HepG2 (cell line): ENCODE measurements at regions not wholly inside any gene's neighbourhood (a gene's known extent, or its start where the extent isn't known, plus 50 kb on each side); places are given as distances from the start of the nearest gene placed in this dataset.
A peak's percentile ranks its signal among the peaks of the same experiment; 100 is the strongest.

Source experiments
- ATAC-seq: fragments of 200-7000 bp; cut with Tn5 transposase; 3 replicates; pipeline ENCODE4 v1.9.1; 2020; ENCODE audit warnings: mild to moderate bottlenecking, moderate library complexity
- BruUV-seq: library from RNA; stranded (reverse); fragments of 400-500 nt; replicated peaks from 2 replicates; lab custom pipeline; 2021; lab: Mats Ljungman, UMichigan
- CTCF ChIA-PET: fragments of 300-600 bp; formaldehyde crosslinking; extraction: SDS; loops from one replicate; lab custom pipeline; 2021; ENCODE audit warnings: low total read pairs, inconsistent platforms, low intra/inter-chr PET ratio; lab: Yijun Ruan, JAX
- POLR2A ChIA-PET: fragments of 350-600 bp; sonication (Branson Sonifier 250); formaldehyde crosslinking; loops from one replicate; lab custom pipeline; 2020; ENCODE audit warnings: antibody characterized with exemption, inconsistent platforms; lab: Yijun Ruan, JAX
- DNase-seq: peaks from one replicate; pipeline ENCODE4 v3.0.0-alpha.2; 2015; ENCODE audit warnings: low spot score
- FAIRE-seq: peaks from 3 replicates; lab custom pipeline; 2011; peaks lifted over from hg19 to GRCh38; lab: Jason Lieb, UNC
- H2AFZ ChIP-seq: one replicate; pipeline ENCODE4 v1.6.1; 2011; ENCODE audit warnings: low read length, inconsistent platforms
- H3K27ac ChIP-seq: fragments of 300-600 bp; 3 replicates; pipeline ENCODE4 v1.8.0; 2011; ENCODE audit warnings: mixed run types, mild to moderate bottlenecking, mixed read lengths, low read length, inconsistent platforms; ENCODE audit not compliant: insufficient read depth; ENCODE audit errors: extremely low read length
- H3K27me3 ChIP-seq, 2 experiments: fragments of 200-600 bp in 1 of 2; 2 replicates in 1 of 2; 3 replicates in 1 of 2; pipeline versions ENCODE4 v1.6.0 to v1.8.0; 2011; ENCODE audit warnings: low read length in 2 of 2, mild to moderate bottlenecking in 2 of 2, moderate library complexity in 2 of 2, inconsistent platforms in 1 of 2; ENCODE audit not compliant: insufficient read depth in 2 of 2, control insufficient read depth in 1 of 2
- H3K36me3 ChIP-seq, 2 experiments: fragments of 200-600 bp in 1 of 2; replicated peaks in 1 of 2; 2 replicates in 1 of 2; 3 replicates in 1 of 2; pipeline versions ENCODE4 v1.5.1 to v1.8.0; 2011; ENCODE audit warnings: low read length in 2 of 2, inconsistent platforms in 1 of 2; ENCODE audit not compliant: insufficient read depth in 2 of 2, control insufficient read depth in 1 of 2
- H3K4me1 ChIP-seq: 2 replicates; pipeline ENCODE4 v1.5.1; 2012; ENCODE audit warnings: low read length, inconsistent platforms; ENCODE audit not compliant: insufficient read depth
- H3K4me2 ChIP-seq: 2 replicates; pipeline ENCODE4 v1.6.0; 2011; ENCODE audit warnings: low read depth, low read length, inconsistent platforms
- H3K4me3 ChIP-seq, 3 experiments: fragments of 200-600 bp in 1 of 3; sonication (generic), shearing (Covaris generic) in 1 of 3; replicated peaks in 1 of 3; 2 replicates each; pipeline ENCODE4 v1.5.1; 2011 to 2016; ENCODE audit warnings: low read length in 3 of 3, inconsistent platforms in 2 of 3, low read depth in 2 of 3, mild to moderate bottlenecking in 2 of 3, control low read depth in 1 of 3, mixed read lengths in 1 of 3; ENCODE audit not compliant: insufficient read depth in 1 of 3
- H3K79me2 ChIP-seq: one replicate; pipeline ENCODE4 v1.6.1; 2011; ENCODE audit warnings: low read length, inconsistent platforms; ENCODE audit not compliant: insufficient read depth
- H3K9ac ChIP-seq: 2 replicates; pipeline ENCODE4 v1.6.0; 2011; ENCODE audit warnings: mild to moderate bottlenecking, low read depth, low read length, inconsistent platforms; ENCODE audit not compliant: insufficient read depth
- H3K9me3 ChIP-seq: 2 replicates; pipeline ENCODE4 v1.5.1; 2012; ENCODE audit warnings: mild to moderate bottlenecking, low read length
- H4K20me1 ChIP-seq: 2 replicates; pipeline ENCODE4 v1.6.0; 2011; ENCODE audit warnings: inconsistent platforms, mild to moderate bottlenecking, low read length, moderate library complexity; ENCODE audit not compliant: insufficient read depth
- ATF5 ChIP-seq: sonication (generic); formaldehyde crosslinking; IDR thresholded peaks from 2 replicates; pipeline ENCODE4 v1.4.0; 2020; ENCODE audit warnings: mild to moderate bottlenecking, low read depth, missing genetic modification reagents
- LCORL ChIP-seq, 2 experiments: fragments of 450-650 bp in 1 of 2; sonication (generic) in 1 of 2; formaldehyde crosslinking in 1 of 2; IDR thresholded peaks; 2 replicates each; pipeline versions ENCODE4 v1.5.0 to v1.6.1; 2017 to 2020; ENCODE audit warnings: antibody characterized with exemption in 1 of 2, missing genetic modification reagents in 1 of 2
- NKX3-1 ChIP-seq: sonication (generic); formaldehyde crosslinking; IDR thresholded peaks from 2 replicates; pipeline ENCODE4 v1.5.0; 2020; ENCODE audit warnings: missing genetic modification reagents
- NR2F2 ChIP-seq: IDR thresholded peaks from 2 replicates; pipeline ENCODE4 v1.6.1; 2012; ENCODE audit warnings: low read depth, inconsistent platforms, borderline replicate concordance
- PHF20 ChIP-seq: sonication (generic); formaldehyde crosslinking; IDR thresholded peaks from 2 replicates; pipeline ENCODE4 v1.5.0; 2020; ENCODE audit warnings: mild to moderate bottlenecking, missing genetic modification reagents
- POLR2G ChIP-seq: fragments of 200-400 bp; formaldehyde crosslinking; IDR thresholded peaks from 2 replicates; pipeline ENCODE4 v1.6.1; 2018; ENCODE audit warnings: mild to moderate bottlenecking, low read depth, low read length, moderate library complexity
- PRPF4 ChIP-seq: fragments of 200-400 bp; formaldehyde crosslinking; IDR thresholded peaks from 2 replicates; pipeline ENCODE4 v1.6.1; 2016; ENCODE audit warnings: low read length, low read depth; ENCODE audit not compliant: poor library complexity, severe bottlenecking
- RFXAP ChIP-seq: sonication (generic); formaldehyde crosslinking; IDR thresholded peaks from 2 replicates; pipeline ENCODE4 v1.4.0; 2020; ENCODE audit warnings: missing genetic modification reagents, borderline replicate concordance
- TFAP4 ChIP-seq: sonication (generic); IDR thresholded peaks from 2 replicates; pipeline ENCODE4 v1.6.1; 2016; ENCODE audit warnings: low read depth, borderline replicate concordance
- ZEB1 ChIP-seq: IDR thresholded peaks from 2 replicates; pipeline ENCODE4 v1.6.1; 2012; ENCODE audit warnings: mild to moderate bottlenecking, low read depth, inconsistent platforms; ENCODE audit not compliant: insufficient replicate concordance
- ZFP90 ChIP-seq: sonication (generic); formaldehyde crosslinking; IDR thresholded peaks from 2 replicates; pipeline ENCODE4 v1.8.0; 2022; ENCODE audit warnings: missing genetic modification reagents, mild to moderate bottlenecking, inconsistent platforms, borderline replicate concordance
- ZNF275 ChIP-seq: sonication (generic); formaldehyde crosslinking; IDR thresholded peaks from 2 replicates; pipeline ENCODE4 v1.8.0; 2022; ENCODE audit warnings: missing genetic modification reagents, mild to moderate bottlenecking, inconsistent platforms, borderline replicate concordance
- ZNF720 ChIP-seq: sonication (generic); formaldehyde crosslinking; IDR thresholded peaks from 2 replicates; pipeline ENCODE4 v1.4.0; 2020; ENCODE audit warnings: missing genetic modification reagents
- WGBS: methylation state at CpG from one replicate; pipeline ENCODE4 v1.1.6; 2017; ENCODE audit warnings: low lambda C conversion rate; 5-methylcytosine and 5-hydroxymethylcytosine counted together
- in situ Hi-C: cut with HindIII; loops from 2 replicates; pipeline ENCODE4 v1.10.0; 2017; ENCODE audit warnings: low pct_unique_long_range_greater_than_20kb; ENCODE audit not compliant: extremely low pct_ligation_motif_present
- intact Hi-C: fragments of 100-400 bp; cut with micrococcal nuclease; formaldehyde crosslinking; loops from one replicate; pipeline ENCODE4 v1.10.0; 2022; ENCODE audit not compliant: unreplicated experiment

- Histone ChIP-seq H4K20me1 (no peaks in the 10 kb centered on the region), H2AFZ (no peak overlapping the region), H3K79me2 (no peaks in the 10 kb centered on the region), H3K27ac (no peak overlapping the region), H3K36me3 (no peaks in the 10 kb centered on the region), H3K27me3 (no peaks in the 10 kb centered on the region; a peak in 1 of 5 replicates), H3K9ac (no peak overlapping the region), H3K9me3 (no peaks in the 10 kb centered on the region), H3K4me1 (0 out of 2 replicates have a peak, but pooled peaks cover 8% of the 10 kb centered on the region), H3K4me3 (no peak overlapping the region), H3K4me2 (no peak overlapping the region)
- ChIA-PET CTCF (no interaction called here), POLR2A (no interaction called here)
- under 1% methylated on average over 4 of the region's 4 CpGs for WGBS
- no TSS peak for BruUV-seq
- no peak for ATAC-seq
- no peak for DNase-seq
- TF ChIP-seq ZNF275 (CRISPR knock-in tag) (no peak), LCORL (IDR thresholded peaks at IDR 0.05) (0 out of 2 replicates have a peak, but pooled peaks have one; percentile 26), LCORL (CRISPR knock-in tag; IDR thresholded peaks at IDR 0.05) (no peak)
- in situ Hi-C loops (no loop called here), intact Hi-C loops (no loop called here)
- no peak for FAIRE-seq
Observed at GRCh38 chr4:174116021-174116420, 167.4 kb downstream of the FBXO8 start.

- no TSS peak for BruUV-seq
- Histone ChIP-seq H3K27me3 (no peaks in the 10 kb centered on the region; a peak in 1 of 5 replicates), H3K4me3 (no peak overlapping the region), H3K36me3 (no peaks in the 10 kb centered on the region), H3K9me3 (no peaks in the 10 kb centered on the region), H2AFZ (no peak overlapping the region), H3K79me2 (no peaks in the 10 kb centered on the region), H3K4me2 (no peak overlapping the region), H4K20me1 (no peaks in the 10 kb centered on the region), H3K4me1 (no peaks in the 10 kb centered on the region), H3K27ac (no peak overlapping the region), H3K9ac (no peak overlapping the region)
- TF ChIP-seq NR2F2 (no peak), PHF20 (CRISPR knock-in tag) (no peak), NKX3-1 (CRISPR knock-in tag) (no peak), TFAP4 (no peak), ATF5 (no peak), PRPF4 (no peak), ZEB1 (no peak), POLR2G (no peak), ZFP90 (CRISPR knock-in tag) (no peak), RFXAP (CRISPR knock-in tag) (no peak), ZNF720 (CRISPR knock-in tag) (no peak)
- intact Hi-C loops (no loop called here), in situ Hi-C loops (no loop called here)
- CTCF ChIA-PET, result no interaction called here
- POLR2A ChIA-PET, result no interaction called here
- FAIRE-seq (no peak), ATAC-seq (no peak), DNase-seq (no peak)
- 12% methylated on average over 2 of the region's 2 CpGs for WGBS
Observed at GRCh38 chr4:174111422-174111821, 172.0 kb downstream of the FBXO8 start.
